ENCODE measurements at regions not wholly inside any gene's neighbourhood (a gene's known extent, or its start where the extent isn't known, plus 50 kb on each side); places are given as distances from the start of the nearest gene placed in this dataset.

DNA sequence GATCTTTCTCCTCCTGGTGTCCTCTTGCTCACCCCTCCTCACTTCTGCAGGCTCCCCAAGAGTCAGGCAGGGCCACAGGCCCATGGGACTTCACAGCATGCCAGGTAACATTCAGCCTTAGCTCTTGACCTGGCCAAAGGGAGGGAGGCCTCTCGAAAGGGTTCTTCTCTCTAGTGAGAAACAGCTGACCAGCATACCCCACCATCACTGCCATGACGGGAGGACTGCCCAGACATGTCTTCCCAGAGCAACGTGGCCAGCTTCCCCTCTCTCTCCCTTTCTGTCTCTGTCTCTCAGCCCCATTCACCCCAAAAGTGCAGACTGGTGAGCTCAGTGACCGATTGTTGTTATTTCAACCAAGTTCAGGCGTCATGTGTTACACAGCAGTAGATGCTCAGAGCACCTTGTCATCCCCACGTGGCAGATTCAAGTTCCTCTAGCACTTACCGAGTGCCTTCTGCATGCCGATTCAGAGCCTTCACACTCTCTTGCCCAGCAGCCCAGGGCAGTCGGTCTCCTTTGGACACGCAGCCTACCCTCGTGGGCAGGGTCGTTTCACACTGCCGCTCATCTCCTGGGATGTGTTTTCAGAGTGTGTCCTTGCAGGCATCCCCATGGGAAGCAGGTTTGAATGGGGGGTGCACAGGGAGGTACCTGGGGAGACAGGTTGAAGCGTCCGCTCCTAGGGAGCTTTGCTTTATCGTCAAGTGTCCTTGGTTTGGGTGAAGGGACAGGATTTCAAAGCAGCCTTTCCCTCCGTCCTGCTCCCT is 259.9 kb downstream of the NDUFA10 start:
- TF ChIP-seq EP300 (IDR thresholded peaks at IDR 0.05) = no peak
- TF ChIP-seq, protein P1, sequence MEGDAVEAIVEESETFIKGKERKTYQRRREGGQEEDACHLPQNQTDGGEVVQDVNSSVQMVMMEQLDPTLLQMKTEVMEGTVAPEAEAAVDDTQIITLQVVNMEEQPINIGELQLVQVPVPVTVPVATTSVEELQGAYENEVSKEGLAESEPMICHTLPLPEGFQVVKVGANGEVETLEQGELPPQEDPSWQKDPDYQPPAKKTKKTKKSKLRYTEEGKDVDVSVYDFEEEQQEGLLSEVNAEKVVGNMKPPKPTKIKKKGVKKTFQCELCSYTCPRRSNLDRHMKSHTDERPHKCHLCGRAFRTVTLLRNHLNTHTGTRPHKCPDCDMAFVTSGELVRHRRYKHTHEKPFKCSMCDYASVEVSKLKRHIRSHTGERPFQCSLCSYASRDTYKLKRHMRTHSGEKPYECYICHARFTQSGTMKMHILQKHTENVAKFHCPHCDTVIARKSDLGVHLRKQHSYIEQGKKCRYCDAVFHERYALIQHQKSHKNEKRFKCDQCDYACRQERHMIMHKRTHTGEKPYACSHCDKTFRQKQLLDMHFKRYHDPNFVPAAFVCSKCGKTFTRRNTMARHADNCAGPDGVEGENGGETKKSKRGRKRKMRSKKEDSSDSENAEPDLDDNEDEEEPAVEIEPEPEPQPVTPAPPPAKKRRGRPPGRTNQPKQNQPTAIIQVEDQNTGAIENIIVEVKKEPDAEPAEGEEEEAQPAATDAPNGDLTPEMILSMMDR (IDR thresholded peaks at IDR 0.05) = no peak

All from stomach (tissue), 4 donors.